KBM-7 (cell line): ENCODE measurements at regions not wholly inside any gene's neighbourhood (a gene's known extent, or its start where the extent isn't known, plus 50 kb on each side); places are given as distances from the start of the nearest gene placed in this dataset.
"Not testable (repeated sequence)": the region's sequence is repeated elsewhere in the genome, so short reads cannot be mapped to it uniquely, and the experiment has no call there.

Source experiments
- DNase-seq: peaks from one replicate; pipeline ENCODE4 v3.0.0-alpha.2; 2015
- in situ Hi-C: fragments of 300-500 bp; cut with MboI; formaldehyde crosslinking; loops from 2 replicates; pipeline ENCODE4 v1.14.3; 2020; ENCODE audit warnings: low sequenced_read_pairs, low pct_unique_long_range_greater_than_20kb, mixed read lengths

DNA sequence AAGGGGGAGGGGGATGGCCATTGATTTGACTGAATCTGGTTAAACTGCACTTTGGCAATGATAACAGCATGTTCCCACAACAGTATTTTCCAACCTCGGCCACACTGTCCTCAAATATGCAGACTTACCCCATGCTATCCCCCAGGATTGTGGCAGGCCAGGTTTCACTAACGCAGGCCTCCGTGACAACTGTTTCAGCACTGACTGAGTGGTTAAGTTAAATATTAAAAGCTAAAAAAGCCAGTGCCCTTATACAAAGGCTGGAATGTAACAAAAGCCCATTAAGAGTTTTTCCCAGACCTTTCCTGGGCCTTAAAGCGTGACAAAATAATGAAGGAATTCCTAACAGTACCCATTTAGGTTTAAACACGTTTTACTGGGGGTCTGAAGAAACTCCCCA lies 202.9 kb downstream of the USP25 start:
- DNase-seq: no peak
- in situ Hi-C loops: no loop called here

DNA sequence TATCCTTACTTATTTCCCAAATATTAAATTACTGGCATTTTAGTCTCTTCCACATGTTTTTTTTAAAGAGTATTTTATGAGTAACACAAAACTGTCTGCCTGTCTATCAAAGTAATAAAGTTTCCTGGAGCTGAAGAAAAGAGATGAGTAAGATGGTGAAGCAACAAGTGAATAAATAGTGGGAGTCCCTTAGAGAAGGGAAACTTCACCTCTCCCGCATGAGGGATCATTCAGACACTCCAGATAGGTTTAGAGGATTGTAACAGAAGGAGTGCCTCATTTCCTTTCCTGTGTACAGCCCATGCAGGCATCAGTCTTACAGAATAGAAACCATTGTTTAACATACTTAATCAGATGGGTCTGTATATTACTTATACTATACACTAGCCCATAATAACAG lies 205.7 kb downstream of the USP25 start:
- in situ Hi-C loops: no loop called here
- no peak for DNase-seq

DNA sequence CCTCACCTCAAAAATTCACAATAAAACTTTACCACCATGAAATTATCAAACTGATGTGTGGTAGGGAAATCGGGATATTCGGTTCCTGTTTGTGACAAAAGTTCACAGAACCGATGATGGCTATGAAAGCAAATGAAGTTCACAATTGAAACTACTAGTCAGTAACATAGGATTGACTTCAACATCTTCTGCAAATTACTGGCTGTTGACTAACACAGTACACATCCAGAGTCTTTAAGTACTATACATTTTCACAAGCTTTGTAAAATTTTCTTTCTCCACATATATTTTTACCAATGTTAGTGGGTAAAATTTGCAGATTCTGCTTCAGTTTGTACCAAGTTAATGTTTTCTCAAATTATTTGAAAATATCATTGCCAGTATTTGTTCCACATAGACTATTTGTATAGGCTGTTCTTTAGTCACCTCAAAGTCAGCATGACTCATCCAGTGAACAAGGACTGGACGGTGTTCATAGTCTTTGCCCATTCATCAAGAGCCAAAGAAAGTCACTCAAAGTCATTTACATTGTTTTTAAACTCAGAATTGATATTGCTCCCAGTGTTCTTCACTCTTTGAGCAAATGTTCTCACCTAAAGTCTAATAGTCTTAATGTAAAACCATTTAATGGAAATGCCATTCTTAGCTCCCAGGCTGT lies 213.4 kb downstream of the USP25 start:
- in situ Hi-C loops: no loop called here
- DNase-seq: no peak

DNA sequence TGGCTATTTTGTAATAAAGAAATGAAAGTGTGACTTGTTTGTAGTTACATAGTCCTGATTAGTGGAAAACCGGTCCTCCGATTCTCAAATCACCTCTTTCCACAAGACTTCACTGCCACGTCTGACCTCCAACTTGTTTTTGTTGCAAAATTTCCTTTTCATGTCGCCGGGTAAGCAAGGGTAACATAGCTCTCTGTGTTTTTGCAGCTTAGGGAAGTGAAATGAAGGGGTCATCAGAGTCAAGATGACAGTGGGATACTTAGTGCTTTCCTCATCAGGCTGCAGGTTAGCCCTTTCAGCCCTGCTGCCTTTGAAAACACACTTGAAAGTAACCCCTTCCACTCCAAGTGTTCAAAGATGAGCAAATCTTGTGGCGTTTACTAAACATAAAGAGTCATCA lies 217.9 kb downstream of the USP25 start:
- no peak for DNase-seq
- in situ Hi-C loops: no loop called here

DNA sequence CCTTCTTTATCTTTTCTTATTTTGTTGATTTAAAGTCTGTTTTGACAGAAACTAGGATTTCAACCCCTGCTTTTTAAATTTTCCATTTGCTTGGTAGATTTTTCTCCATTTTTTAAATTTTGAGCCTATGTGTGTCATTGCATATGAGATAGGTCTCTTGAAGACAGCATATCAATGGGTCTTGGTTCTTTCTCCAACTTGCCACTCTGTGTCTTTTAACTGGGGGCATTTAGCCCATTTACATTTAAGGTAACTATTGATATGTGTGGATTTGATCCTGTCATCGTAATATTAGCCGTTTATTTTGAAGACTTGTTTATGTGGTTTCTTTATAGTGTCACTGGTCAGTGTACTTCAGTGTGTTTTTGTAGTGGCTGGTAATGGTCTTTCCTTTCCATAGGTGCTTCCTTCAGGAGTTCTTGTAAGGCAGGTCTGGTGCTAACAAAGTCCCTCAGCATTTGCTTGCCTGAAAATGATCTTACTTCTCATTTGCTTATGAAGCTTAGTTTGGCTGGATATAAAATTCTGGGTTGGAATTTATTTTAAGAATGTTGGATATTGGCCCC lies 223.9 kb downstream of the USP25 start:
- in situ Hi-C loops: no loop called here

DNA sequence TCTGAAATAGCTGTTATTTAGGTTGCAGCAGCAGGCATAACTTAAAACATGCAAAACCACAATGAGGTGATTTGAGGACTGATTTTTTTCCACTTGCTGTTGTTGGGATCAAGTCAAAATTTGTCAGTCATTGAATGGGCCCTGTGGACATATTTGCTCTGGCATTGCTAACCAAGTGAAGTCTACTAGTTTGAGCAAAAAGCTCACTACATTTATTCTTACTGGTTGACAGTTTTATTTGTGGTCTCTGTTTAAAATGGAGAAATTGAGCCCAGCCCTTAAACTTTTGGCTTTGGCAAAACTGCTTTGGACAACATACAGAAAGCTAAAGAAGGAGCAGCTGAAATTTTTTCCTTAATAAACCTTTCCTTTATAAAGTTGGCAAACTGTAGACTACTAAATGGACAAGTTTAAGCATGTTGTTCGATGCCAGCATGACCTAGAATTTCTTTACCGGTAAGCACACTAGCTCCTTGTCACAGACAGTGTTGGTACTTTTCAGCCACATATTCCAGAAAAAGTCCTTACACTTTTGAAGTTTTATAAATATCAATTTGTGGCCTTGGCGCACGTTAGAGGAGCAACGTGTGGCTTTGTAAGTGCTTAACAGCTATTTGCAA lies 234.6 kb downstream of the USP25 start:
- in situ Hi-C loops: no loop called here
- no peak for DNase-seq

More for the DNA sequence above, 223.9 kb downstream of the USP25 start:
- no peak for DNase-seq

DNA sequence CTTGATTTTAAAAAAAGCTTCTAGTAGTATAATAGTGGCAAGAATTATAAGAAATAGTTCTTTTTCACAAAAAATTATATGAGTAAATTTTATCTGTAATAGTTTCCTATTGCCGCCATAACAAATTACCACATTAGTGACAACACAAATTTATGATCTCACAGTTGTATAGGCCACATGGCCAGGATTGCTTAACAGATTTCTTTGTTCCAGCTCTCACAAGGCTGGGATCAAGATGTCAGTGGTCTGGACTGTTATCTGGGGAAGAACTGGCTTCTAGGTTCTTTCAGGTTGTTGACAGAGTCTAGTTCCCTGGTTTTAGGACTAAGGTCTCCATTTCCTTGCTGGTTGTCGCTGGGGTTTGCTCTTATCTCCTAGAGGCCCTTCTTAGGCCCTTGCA lies 236.4 kb downstream of the USP25 start:
- DNase-seq: no peak
- in situ Hi-C loops: no loop called here

DNA sequence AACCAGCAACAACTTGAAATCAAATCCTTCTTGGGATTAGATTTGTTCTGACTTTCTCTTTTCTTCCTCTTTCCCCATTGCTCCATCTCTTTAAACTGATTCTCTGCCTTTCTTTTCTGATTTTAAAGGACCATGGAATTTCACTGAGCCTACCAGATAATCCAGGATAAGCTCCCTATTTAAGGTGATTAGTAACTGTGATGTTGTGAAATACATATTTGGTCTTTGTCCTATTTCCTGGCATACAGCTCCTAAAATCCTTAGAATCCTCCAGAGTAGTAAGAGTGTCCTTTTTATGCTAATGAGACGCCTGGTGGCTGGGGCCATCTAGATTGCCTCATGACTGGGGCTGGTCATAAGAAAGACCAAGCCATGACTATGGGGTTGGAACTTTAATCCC lies 236.9 kb downstream of the USP25 start:
- DNase-seq: no peak
- in situ Hi-C loops: no loop called here

DNA sequence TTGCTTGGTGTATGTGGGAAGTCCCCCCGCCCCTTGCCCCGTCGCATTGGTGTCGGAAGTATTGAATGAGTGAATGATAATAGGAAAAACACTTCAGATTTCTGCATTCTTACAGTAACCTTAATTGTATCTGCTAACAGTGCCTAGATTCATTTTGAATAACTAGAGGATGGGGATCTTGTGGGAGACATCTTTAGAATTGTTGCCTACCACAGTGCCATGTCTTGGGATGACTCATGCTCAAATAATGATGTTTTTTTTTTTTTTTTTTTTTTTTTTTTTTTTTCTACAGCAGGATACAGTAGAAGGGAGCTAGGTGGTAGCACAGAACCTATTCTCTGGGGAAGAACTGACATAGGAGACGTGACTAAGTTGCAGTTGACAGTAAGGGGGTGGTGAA lies 237.9 kb downstream of the USP25 start:
- in situ Hi-C loops: no loop called here
- DNase-seq: no peak

DNA sequence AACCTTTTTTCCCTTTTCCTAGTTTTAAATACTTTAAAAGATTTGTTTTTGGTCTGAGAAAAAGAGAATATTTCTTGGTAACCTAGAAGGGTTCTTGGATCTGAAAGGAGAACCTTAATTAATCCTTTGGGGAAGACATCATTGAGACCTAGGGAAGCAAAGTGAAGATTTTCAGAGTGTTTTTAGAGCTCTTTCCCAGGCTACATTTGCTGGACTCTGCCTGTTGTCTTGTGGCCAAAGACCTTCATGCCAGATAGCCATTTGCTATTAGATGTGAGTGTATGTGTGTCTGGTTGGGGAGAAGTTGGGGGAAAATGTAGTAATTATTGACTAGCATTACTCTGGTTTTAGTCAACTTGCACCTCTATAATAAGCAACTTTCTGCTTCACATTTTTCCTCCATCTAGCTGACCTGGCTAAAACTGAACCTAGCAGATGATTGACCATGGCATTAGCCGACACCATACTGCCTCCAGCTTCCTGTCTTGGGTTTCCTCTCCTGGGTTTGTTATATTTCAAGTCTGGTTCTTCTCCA lies 239.1 kb downstream of the USP25 start:
- no peak for DNase-seq
- in situ Hi-C loops: no loop called here

DNA sequence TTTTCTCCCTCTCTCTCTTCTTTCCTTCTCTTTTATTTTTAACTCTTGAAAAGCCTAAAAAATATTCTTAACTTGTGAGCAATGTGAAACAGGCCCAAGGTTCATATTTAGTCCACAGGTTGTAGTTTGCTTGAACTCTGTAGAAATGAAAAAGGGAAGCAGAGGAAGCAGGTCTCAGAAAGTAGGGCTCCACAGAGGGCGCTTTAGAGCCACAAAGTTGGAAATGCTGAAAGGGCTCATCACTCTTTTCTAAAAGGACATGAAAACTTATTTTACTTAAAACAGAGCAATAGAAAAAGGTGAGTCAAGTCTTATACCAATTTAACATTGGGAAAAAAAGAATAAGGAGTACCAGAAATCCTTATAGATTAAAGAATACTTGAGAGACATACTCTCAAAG lies 247.0 kb downstream of the USP25 start:
- in situ Hi-C loops: no loop called here
- DNase-seq: peak; percentile 41

DNA sequence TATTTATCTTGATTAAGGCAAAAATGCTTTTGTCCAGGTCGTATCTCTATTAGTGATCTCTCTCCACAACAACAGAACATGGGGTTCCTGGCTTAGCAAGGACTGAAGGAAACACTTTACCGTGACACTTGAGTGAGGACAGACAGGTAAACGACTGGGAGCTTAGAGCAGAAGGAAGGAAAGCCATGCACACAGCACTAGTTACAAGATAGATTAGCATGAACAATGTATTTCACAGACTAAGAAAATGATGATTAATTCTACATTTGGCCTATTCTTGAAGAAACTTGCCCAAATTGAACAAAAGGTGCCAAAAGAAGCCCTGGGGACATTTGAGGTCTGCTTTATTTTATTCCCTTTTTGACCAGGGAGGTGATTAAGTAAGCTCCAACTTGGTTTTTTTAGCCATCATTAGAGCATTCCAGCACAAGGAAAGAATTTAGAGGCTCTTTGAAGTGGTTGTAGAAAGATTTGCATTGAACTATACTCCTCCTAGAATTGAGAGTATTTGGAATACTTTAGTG lies 248.5 kb downstream of the USP25 start:
- no peak for DNase-seq
- in situ Hi-C loops: no loop called here

DNA sequence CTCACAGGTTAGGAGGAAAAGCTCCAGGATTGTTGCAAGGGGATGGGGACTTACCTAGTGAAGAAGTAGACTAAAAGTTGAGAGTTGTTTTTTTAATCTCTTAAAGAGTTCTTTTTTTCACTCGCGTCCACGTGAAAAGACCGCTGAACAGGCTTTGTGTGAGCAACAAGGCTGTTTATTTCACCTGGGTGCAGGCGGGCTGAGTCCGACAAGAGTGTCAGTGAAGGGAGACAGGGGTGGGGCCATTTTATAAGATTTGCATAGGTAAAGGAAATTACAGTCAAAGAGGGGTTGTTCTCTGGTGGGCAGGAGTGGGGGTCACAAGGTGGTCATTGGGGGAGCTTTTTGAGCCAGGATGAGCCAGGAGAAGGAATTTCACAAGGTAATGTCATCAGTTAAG lies 249.7 kb downstream of the USP25 start:
- in situ Hi-C loops, DNase-seq: not testable (repeated sequence)

DNA sequence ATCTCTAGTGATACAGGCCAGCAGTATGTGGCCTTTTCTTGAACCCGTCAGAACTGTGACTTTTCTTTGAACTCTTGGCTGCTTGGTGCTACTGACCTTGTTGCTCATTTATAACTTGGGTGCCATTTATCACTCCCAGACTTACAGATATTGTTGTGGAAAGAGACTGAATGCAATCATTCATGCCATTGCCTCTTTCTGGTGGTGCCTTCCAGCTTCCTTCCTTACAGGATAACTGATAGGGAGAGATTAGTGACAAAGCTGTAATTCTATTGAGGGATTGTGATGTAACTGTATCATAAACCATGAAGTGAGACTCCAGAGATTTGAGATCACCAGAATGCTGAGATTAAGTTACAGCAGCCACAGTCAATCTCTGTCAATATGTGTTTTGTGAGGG lies 256.5 kb downstream of the USP25 start:
- in situ Hi-C loops: no loop called here
- no peak for DNase-seq

DNA sequence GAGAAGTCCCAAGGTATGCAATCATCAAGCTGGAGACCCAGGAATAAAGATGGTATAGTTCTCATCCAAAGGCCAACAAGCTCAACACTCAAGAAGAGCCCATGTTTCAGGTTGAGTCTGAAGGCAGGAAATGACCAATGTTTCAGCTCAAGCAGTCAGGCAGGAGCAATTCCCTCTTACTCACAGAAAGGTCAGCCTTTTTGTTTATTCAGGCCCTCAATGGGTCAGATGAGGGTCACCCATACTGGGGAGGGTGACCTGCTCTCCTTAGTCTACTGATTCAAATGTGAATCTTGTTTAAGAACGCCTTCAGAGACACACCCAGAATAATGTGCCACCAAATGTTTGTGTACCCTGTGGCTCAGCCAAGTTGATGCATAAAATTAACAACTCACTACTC lies 262.4 kb downstream of the USP25 start:
- DNase-seq: no peak
- in situ Hi-C loops: no loop called here

DNA sequence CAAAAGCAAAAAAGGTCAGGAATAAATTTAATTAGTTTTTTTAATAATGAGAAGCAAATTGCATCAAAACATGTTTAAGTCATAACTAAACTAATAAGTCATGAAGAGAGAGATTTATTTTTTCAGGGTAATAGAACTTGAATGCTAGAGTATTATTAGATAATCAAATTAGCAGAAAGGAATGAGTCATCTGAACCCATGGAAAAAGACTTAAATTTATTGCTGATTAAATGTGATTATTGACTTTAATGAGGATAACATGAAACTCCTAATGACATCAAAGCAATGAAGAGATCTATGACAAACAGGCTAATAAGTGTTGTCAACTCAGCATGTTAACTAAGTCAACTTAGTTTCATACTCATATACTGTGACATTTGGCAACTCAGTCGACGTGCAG lies 264.2 kb downstream of the USP25 start:
- in situ Hi-C loops: no loop called here
- DNase-seq: no peak

DNA sequence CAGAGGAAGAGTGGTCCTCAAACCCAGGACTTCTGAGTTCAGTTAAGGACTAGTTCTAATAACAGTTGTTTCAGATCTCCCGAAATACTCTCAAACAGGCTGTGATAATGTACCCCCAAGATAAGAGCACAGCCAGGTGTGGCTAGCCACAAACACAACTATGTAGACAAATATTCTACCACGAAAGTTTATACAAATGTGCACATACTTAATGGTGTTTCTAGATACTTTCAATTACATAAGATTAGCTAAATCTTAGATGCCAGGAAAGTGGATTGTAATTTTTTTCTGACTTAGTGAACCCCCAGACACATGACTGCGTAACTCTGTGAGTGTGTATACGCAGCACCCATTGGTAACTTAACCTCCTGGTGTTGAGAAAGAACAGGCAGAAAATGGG lies 270.0 kb downstream of the USP25 start:
- in situ Hi-C loops: no loop called here
- DNase-seq: no peak

DNA sequence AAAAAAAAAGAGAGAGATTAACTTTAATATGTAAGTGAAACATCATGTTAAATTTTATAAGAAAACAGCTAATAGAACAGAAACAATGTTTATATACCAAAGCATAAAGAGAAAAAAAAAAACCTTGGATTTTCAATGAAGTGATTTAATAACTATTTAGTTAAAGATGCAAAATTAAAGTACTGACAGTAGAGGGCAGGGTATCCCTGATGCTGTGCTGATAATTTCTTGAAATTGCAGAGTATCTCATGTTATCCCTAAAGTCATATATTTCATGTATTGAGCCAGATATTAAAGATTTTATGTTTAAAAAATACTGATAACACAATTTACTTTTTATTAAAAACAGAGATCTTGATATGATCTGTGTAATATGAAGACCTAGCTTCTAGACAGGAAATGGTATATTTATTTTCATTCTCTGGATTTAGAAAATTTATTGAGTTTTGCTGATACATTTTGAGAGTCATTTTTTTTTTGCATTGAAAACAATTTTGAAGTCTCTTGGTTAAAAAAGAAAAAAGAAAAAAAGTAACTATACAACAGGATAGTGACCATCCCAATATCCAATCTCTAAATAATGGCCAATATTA lies 273.2 kb downstream of the USP25 start:
- peak; percentile 8 for DNase-seq
- in situ Hi-C loops: no loop called here

DNA sequence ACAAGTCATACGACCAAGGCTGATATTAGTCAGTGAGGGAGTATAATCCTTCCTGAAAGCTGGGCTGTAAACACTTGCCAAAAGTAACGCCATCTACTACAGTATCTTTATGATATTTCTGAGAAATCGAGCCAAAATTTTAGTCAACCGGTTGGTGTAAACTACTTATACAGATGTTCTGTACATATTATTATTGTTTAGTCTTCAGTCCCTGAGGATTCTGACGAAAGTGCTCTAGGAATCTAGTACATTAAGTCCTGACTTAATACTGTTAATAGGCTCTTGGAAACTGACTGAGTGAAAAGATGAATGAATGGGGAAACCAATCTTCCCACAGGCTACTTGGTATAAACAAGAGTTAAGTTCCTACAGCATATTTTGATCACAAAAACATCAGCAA lies 274.3 kb downstream of the USP25 start:
- in situ Hi-C loops: no loop called here
- DNase-seq: no peak

DNA sequence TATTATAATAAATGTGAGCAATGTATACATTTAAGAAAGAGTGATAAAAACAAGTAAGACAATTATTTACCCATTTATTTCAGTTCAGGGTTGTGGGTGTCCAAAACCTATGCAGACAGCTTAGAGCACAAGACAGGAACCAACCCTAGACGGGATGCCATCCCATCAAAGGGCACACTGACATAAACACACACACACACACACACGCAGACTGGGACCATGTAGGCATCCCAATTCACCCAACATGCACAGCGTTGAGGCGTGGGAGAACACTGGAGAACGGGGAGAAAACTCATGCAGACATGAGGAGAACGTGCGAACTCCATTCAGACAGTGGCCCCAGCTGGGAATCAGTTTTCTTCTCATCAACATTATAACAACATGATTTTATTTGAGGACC lies 274.7 kb downstream of the USP25 start:
- no peak for DNase-seq
- in situ Hi-C loops: no loop called here
